IPS DF 6.9 (cell line): ENCODE measurements at regions not wholly inside any gene's neighbourhood (a gene's known extent, or its start where the extent isn't known, plus 50 kb on each side); places are given as distances from the start of the nearest gene placed in this dataset.
"Not testable (repeated sequence)": the region's sequence is repeated elsewhere in the genome, so short reads cannot be mapped to it uniquely, and the experiment has no call there.

Experiments used
- DNase-seq: peaks from one replicate; pipeline ENCODE4 v3.0.0-alpha.2; 2013; ENCODE audit warnings: low read depth, low spot score
- H3K27ac ChIP-seq: one replicate; pipeline ENCODE4 v1.5.1; 2013; ENCODE audit warnings: low read length, control low read depth
- H3K27me3 ChIP-seq: 2 replicates; pipeline ENCODE4 v1.6.1; 2013; ENCODE audit warnings: mild to moderate bottlenecking, low read length; ENCODE audit not compliant: control insufficient read depth, insufficient read depth
- H3K36me3 ChIP-seq: 2 replicates; pipeline ENCODE4 v1.6.1; 2013; ENCODE audit warnings: low read length; ENCODE audit not compliant: control insufficient read depth, insufficient read depth
- H3K4me1 ChIP-seq: 2 replicates; pipeline ENCODE4 v1.6.1; 2013; ENCODE audit warnings: low read length; ENCODE audit not compliant: control insufficient read depth, insufficient read depth
- H3K4me3 ChIP-seq: 2 replicates; pipeline ENCODE4 v1.5.1; 2013; ENCODE audit warnings: mild to moderate bottlenecking, low read length
- H3K9me3 ChIP-seq: 2 replicates; pipeline ENCODE4 v1.6.1; 2013; ENCODE audit warnings: low read length, inconsistent platforms; ENCODE audit not compliant: control insufficient read depth, insufficient read depth
- WGBS: extraction: QIAGEN DNeasy Blood & Tissue Kit; methylation state at CpG from one replicate; pipeline ENCODE4 v1.1.7; 2013; ENCODE audit warnings: mixed read lengths, missing lambda C conversion rate; ENCODE audit not compliant: insufficient read length, insufficient coverage; 5-methylcytosine and 5-hydroxymethylcytosine counted together

GRCh38 chr14:53847057-53847456, 109.6 kb downstream of the BMP4 start:
- no peaks in the 10 kb centered on the region for H3K36me3 ChIP-seq
- DNase-seq: no peak
- no CpG with 5 or more reads among the region's 1 CpG for WGBS
- H3K4me1 ChIP-seq: peaks cover 1% of the 10 kb centered on the region; the same call in 1 of the 2 replicates
- H3K27ac ChIP-seq: no peak overlapping the region
- no peaks in the 10 kb centered on the region for H3K9me3 ChIP-seq
- no peaks in the 10 kb centered on the region for H3K27me3 ChIP-seq
- H3K4me3 ChIP-seq: no peak overlapping the region

- DNase-seq: no peak
- H3K4me1 ChIP-seq: peaks cover 1% of the 10 kb centered on the region; the same call in 1 of the 2 replicates
- no CpG with 5 or more reads among the region's 8 CpGs for WGBS
- no peaks in the 10 kb centered on the region for H3K36me3 ChIP-seq
- no peak overlapping the region for H3K4me3 ChIP-seq
- no peak overlapping the region for H3K27ac ChIP-seq
- no peaks in the 10 kb centered on the region for H3K27me3 ChIP-seq
- H3K9me3 ChIP-seq: no peaks in the 10 kb centered on the region
Observed at GRCh38 chr14:53845813-53846693, 110.6 kb downstream of the BMP4 start.

- no peaks in the 10 kb centered on the region for H3K4me1 ChIP-seq
- H3K27me3 ChIP-seq: no peaks in the 10 kb centered on the region
- H3K9me3 ChIP-seq: no peaks in the 10 kb centered on the region
- H3K27ac ChIP-seq: no peak overlapping the region
- DNase-seq: no peak
- H3K4me3 ChIP-seq: no peak overlapping the region
- no CpG with 5 or more reads among the region's 4 CpGs for WGBS
- H3K36me3 ChIP-seq: no peaks in the 10 kb centered on the region
Observed at GRCh38 chr14:53842938-53843337, 113.7 kb downstream of the BMP4 start.

- H3K36me3 ChIP-seq: no peaks in the 10 kb centered on the region
- H3K9me3 ChIP-seq: no peaks in the 10 kb centered on the region
- H3K27me3 ChIP-seq: no peaks in the 10 kb centered on the region
- H3K4me3 ChIP-seq: no peak overlapping the region
- no peaks in the 10 kb centered on the region for H3K4me1 ChIP-seq
- no peak for DNase-seq
- WGBS: no CpG with 5 or more reads among the region's 3 CpGs
- no peak overlapping the region for H3K27ac ChIP-seq
Observed at GRCh38 chr14:53841109-53842099, 115.2 kb downstream of the BMP4 start.

- no peaks in the 10 kb centered on the region for H3K36me3 ChIP-seq
- no peak overlapping the region for H3K27ac ChIP-seq
- no peak for DNase-seq
- H3K27me3 ChIP-seq: no peaks in the 10 kb centered on the region
- no peaks in the 10 kb centered on the region for H3K9me3 ChIP-seq
- H3K4me1 ChIP-seq: no peaks in the 10 kb centered on the region
- no peak overlapping the region for H3K4me3 ChIP-seq
- WGBS: no CpG with 5 or more reads among the region's 2 CpGs
Observed at GRCh38 chr14:53840444-53840843, 116.2 kb downstream of the BMP4 start.

GRCh38 chr14:53838374-53838773, 118.3 kb downstream of the BMP4 start:
- no peak for DNase-seq
- Histone ChIP-seq H3K27ac (no peak overlapping the region), H3K4me3 (no peak overlapping the region), H3K9me3 (no peaks in the 10 kb centered on the region), H3K4me1 (no peaks in the 10 kb centered on the region), H3K27me3 (no peaks in the 10 kb centered on the region), H3K36me3 (no peaks in the 10 kb centered on the region)
- WGBS: no CpG with 5 or more reads among the region's 4 CpGs

GRCh38 chr14:53837656-53838055, 119.0 kb downstream of the BMP4 start:
- DNase-seq, H3K27me3 ChIP-seq, H3K4me1 ChIP-seq, H3K27ac ChIP-seq, H3K9me3 ChIP-seq, H3K4me3 ChIP-seq, H3K36me3 ChIP-seq: not testable (repeated sequence)
- WGBS: no CpG with 5 or more reads among the region's 2 CpGs

- Histone ChIP-seq H3K27ac (no peak overlapping the region), H3K36me3 (no peaks in the 10 kb centered on the region), H3K4me1 (no peaks in the 10 kb centered on the region), H3K9me3 (no peaks in the 10 kb centered on the region), H3K27me3 (no peaks in the 10 kb centered on the region), H3K4me3 (no peak overlapping the region)
- no CpG with 5 or more reads among the region's 2 CpGs for WGBS
- no peak for DNase-seq
Observed at GRCh38 chr14:53836551-53836950, 120.1 kb downstream of the BMP4 start.

- H3K4me3 ChIP-seq: no peak overlapping the region
- H3K9me3 ChIP-seq: no peaks in the 10 kb centered on the region
- H3K27me3 ChIP-seq: no peaks in the 10 kb centered on the region
- no peaks in the 10 kb centered on the region for H3K36me3 ChIP-seq
- no peak for DNase-seq
- no peak overlapping the region for H3K27ac ChIP-seq
- WGBS: no CpG with 5 or more reads among the region's 4 CpGs
- H3K4me1 ChIP-seq: no peaks in the 10 kb centered on the region
Observed at GRCh38 chr14:53828820-53829219, 127.8 kb downstream of the BMP4 start.

GRCh38 chr14:53824061-53824460, 132.6 kb downstream of the BMP4 start:
- H3K27ac ChIP-seq: no peak overlapping the region
- DNase-seq: no peak
- no CpG with 5 or more reads among the region's 1 CpG for WGBS
- no peaks in the 10 kb centered on the region for H3K9me3 ChIP-seq
- H3K4me1 ChIP-seq: no peaks in the 10 kb centered on the region
- no peaks in the 10 kb centered on the region for H3K36me3 ChIP-seq
- H3K27me3 ChIP-seq: no peaks in the 10 kb centered on the region
- H3K4me3 ChIP-seq: no peak overlapping the region
